ENCODE measurements at regions not wholly inside any gene's neighbourhood (a gene's known extent, or its start where the extent isn't known, plus 50 kb on each side); places are given as distances from the start of the nearest gene placed in this dataset.

- DNase-seq: no peak
These were observed 452.0 kb upstream of the SOX9 start for GRCh38 chr17:71668807-71669206.

- DNase-seq: no peak
These were observed 443.4 kb upstream of the SOX9 start for GRCh38 chr17:71677439-71677838.

- no peak for DNase-seq
These were observed 441.0 kb upstream of the SOX9 start for GRCh38 chr17:71679832-71680231.

GRCh38 chr17:71681427-71682173, 439.2 kb upstream of the SOX9 start:
- DNase-seq: no peak

GRCh38 chr17:71682174-71682494, 438.7 kb upstream of the SOX9 start:
- no peak for DNase-seq

- DNase-seq: no peak
These were observed 431.0 kb upstream of the SOX9 start for GRCh38 chr17:71689782-71690181.

GRCh38 chr17:71699907-71700306, 420.9 kb upstream of the SOX9 start:
- no peak for DNase-seq

GRCh38 chr17:71703701-71704100, 417.1 kb upstream of the SOX9 start:
- DNase-seq: no peak

- no peak for DNase-seq
These were observed 411.4 kb upstream of the SOX9 start for GRCh38 chr17:71709271-71709890.

GRCh38 chr17:71709946-71710345, 410.9 kb upstream of the SOX9 start:
- no peak for DNase-seq

GRCh38 chr17:71710816-71711215, 410.0 kb upstream of the SOX9 start:
- no peak for DNase-seq

GRCh38 chr17:71713846-71714245, 407.0 kb upstream of the SOX9 start:
- DNase-seq: no peak

GRCh38 chr17:71724339-71724738, 396.5 kb upstream of the SOX9 start:
- no peak for DNase-seq

- no peak for DNase-seq
These were observed 395.0 kb upstream of the SOX9 start for GRCh38 chr17:71725811-71726210.

- DNase-seq: no peak
These were observed 394.5 kb upstream of the SOX9 start for GRCh38 chr17:71726341-71726740.

GRCh38 chr17:71727292-71727691, 393.5 kb upstream of the SOX9 start:
- no peak for DNase-seq

GRCh38 chr17:71727723-71728122, 393.1 kb upstream of the SOX9 start:
- no peak for DNase-seq

- no peak for DNase-seq
These were observed 389.9 kb upstream of the SOX9 start for GRCh38 chr17:71730871-71731270.

- DNase-seq: no peak
These were observed 384.9 kb upstream of the SOX9 start for GRCh38 chr17:71735893-71736292.

- no peak for DNase-seq
These were observed 380.0 kb upstream of the SOX9 start for GRCh38 chr17:71740866-71741265.

GRCh38 chr17:71741836-71742235, 379.0 kb upstream of the SOX9 start:
- DNase-seq: no peak

- no peak for DNase-seq
These were observed 371.9 kb upstream of the SOX9 start for GRCh38 chr17:71748872-71749271.

GRCh38 chr17:71753070-71753469, 367.8 kb upstream of the SOX9 start:
- DNase-seq: no peak

GRCh38 chr17:71757156-71757555, 363.7 kb upstream of the SOX9 start:
- DNase-seq: no peak

GRCh38 chr17:71757956-71758355, 362.9 kb upstream of the SOX9 start:
- DNase-seq: no peak

Data from T-helper 1 cell (primary cell).